ENCODE measurements at regions not wholly inside any gene's neighbourhood (a gene's known extent, or its start where the extent isn't known, plus 50 kb on each side); places are given as distances from the start of the nearest gene placed in this dataset.
A peak's percentile ranks its signal among the peaks of the same experiment; 100 is the strongest.
"Not testable (repeated sequence)": the region's sequence is repeated elsewhere in the genome, so short reads cannot be mapped to it uniquely, and the experiment has no call there.

DNA sequence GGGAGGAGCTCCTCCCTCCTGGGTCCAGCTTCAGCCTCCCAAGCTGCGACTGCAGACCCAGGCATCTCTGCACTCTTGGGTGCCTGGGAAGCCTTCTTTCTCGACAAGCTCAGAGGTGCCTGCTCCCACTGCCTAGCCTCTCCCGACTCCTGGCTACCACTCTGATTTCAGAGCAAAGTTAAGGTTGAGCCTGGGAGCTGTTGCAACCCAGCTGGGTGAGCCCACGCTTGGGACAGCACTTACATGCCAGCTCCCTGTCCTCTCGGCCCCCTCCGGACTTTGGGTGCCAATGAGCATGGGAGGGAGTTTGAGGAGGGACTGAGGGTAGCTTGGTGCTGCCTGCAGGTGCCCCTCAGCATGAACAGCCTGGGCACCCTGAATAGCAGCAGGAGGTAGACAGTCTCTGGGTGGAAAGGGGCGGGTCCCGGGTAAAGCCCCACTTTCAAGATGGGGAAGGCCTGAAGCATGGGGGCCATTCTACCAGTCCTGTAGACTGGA, 1383.4 kb upstream of the PCDH20 start:
- no peak for DNase-seq

DNA sequence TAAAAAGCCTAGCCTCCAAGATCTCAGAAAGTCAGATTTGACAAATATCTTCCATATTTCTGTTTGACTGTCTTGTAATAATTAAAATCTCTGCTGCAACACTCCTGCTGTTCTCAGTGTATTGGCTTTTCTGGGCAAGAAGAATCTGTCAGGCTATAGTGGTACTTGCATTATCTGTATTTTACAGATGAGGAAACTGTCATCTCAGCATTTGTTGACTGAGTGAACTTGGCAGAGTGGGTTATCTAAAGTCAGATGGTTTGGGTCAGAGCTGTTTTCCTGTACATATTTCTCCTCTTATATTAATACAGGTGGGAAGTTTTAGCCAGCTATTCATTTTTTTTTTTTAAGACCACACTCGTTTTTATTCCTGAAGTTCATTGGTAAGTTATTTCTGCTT, 1378.2 kb upstream of the PCDH20 start:
- DNase-seq = no peak

DNA sequence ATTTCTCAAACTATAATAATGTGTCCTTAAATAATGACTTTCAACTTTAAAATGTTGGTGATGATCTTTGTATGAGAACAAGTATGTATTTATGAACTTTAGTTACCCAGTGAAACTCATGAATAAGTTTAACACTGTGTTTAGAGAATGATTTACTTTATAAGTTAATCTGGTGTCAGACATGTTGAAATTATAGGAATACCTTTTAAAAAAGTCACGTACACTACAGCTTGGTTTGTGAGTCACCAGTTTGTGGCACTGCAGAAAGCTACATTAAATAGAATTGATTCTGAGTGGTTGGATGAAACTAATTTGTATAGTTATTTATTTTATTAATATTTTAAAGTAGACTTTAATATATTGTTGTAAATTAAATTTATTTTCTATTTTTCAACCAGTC, 1366.2 kb upstream of the PCDH20 start:
- no peak for DNase-seq

GRCh38 chr13:62779161-62779560, 1363.5 kb upstream of the PCDH20 start:
- DNase-seq = no peak

- DNase-seq = peak in 1 of 2 experiments; percentile 7
Observed at GRCh38 chr13:62767473-62767872, 1351.8 kb upstream of the PCDH20 start.

- no peak for DNase-seq
Observed at GRCh38 chr13:62760724-62761123, 1345.1 kb upstream of the PCDH20 start.

DNA sequence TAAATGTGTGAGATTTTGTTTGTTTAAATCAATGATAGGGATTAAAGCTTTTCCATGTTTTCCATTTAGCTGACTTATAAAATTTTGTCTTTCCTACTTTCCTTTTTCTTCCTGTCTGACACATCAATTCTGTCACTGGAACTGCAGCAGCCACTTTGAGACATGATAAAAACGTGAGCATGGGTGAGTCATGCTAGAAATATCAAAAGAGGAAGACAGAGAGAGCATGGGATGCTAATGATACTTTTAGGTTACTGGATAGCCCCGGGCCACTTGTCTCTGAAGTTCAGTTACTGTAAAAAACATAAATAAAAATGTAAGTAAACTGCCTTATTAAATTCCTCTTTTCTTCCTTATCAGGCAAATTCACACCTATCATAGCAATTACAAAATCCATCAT, 1332.0 kb upstream of the PCDH20 start:
- DNase-seq = no peak

DNA sequence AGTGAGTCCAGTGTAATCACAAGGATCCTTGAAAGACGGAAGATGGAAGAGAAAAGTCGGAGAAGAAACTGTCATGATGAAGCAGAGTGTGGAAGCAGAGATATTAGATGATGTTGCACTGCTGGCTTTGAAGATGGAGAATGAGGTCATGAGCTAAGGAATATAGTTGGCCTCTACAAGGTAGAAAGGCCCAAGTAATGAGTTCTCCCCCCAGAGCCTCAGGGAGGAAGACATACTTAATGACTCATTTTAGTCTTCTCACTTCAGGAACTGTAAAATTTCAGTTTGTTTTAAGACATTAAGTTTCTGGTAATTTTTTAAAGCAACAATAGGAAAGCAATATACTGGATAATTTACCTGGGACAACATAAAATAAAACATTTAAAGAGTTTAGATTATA, 1331.5 kb upstream of the PCDH20 start:
- DNase-seq = no peak

GRCh38 chr13:62729746-62730145, 1314.1 kb upstream of the PCDH20 start:
- not testable (repeated sequence) for DNase-seq

GRCh38 chr13:62721893-62722292, 1306.2 kb upstream of the PCDH20 start:
- DNase-seq = no peak

DNA sequence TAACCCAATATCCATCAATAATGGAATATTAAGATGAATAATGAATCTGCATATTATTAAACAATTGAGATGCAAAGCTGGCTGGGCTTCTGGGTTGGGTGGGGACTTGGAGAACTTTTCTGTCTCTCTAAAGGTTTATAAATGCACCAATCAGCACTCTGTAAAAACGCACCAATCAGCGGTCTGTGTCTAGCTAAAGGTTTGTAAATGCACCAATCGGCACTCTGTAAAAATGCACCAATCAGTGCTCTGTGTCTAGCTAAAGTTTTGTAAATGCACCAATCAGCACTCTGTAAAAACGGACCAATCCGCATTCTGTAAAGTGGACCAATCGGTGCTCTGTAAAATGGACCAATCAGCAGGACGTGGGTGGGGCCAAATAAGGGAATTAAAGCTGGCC, 1296.3 kb upstream of the PCDH20 start:
- not testable (repeated sequence) for DNase-seq

DNA sequence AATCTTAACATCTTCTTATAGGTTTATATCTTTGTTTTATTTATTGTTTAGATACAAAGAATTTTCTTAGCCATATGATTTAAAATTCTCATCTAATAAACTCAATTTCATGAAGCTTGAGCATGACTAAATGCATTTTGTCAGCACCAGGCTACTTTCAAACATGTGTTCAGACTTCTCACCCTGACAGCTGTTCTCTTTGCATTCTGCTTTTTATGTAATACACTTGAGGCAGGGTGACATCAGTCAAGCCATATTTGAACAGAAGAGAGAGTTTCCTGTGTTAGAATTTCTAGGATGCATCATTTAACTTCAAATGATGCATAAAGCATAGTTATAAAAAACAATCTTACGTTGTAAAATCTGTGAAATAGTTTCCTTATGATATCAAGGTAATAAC, 1295.1 kb upstream of the PCDH20 start:
- no peak for DNase-seq

DNA sequence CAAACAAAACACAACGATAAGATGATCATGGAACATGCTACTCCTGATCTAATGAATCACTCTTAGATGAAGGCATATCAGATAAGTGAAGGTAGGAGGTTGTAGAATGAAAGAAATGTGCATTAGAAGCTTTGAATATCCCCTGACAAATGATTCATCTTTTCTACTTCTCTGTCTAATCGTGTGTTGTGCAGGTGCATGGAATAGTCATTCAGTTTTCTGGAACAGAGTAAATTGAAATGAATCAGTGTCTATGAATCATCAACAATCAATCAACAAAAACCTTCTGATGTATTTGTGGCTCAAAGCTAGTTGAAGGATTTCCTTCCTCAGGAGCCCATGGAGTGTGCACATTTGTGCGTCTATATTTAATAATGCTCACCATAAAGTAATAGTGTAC, 1290.4 kb upstream of the PCDH20 start:
- DNase-seq = no peak

DNA sequence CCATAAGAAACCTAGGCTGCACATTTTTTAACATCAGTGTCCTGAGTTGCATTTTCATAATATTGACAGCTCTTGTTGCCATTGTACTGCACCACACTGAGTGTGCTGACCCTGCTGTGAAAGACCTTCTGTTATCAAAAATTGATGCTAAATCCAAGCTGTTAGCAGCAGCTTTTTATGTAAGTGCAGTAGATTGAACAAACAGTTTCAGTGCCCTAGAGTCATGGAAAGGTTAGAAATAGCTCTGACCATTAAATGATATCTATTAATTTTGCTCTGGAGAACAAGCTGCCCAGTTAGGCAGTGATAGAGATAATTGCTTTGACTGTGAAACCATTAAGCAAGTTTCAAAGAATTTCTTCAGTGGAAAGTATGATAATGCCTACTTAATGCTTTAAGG, 1289.2 kb upstream of the PCDH20 start:
- DNase-seq = peak in 1 of 2 experiments; percentile 8

GRCh38 chr13:62702502-62702901, 1286.9 kb upstream of the PCDH20 start:
- peak; percentile 67 to 88 for DNase-seq

DNA sequence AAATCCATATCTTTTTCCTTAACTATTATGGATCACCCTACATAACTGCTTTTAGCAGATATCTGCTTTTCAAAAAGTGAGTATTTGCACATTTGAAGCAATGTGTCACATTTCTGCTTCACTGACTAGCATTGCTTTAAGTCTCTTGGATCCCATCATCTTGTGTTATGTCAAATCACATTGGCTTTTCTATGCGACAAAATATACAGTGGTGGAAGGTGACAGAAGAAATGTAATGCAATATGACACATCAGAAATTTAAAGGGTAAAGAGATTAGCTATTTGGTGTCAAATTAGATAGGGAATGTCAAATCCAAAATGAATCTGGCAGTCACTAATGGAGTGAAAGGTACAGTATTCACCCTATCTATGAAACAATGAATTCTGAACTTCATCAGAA, 1282.1 kb upstream of the PCDH20 start:
- DNase-seq = no peak

DNA sequence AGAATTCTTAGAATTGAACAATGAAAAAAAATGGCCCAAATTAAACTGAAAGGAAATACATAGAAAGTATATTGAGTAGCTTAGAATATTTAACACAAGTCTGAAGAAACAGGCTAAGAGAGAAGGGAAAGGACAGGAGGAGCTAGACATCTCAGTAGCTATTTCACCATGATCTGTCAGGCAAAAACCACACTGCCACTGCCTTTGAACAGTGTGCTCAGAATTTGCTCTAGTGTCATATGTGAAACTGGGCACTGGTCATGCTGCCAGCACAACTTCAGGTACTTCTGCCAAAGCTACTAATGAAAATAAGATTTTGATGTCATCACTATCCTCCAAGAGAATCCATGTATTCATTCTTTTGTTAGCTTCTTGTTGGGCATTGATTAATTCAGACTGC, 1280.8 kb upstream of the PCDH20 start:
- no peak for DNase-seq

GRCh38 chr13:62687732-62688131, 1272.1 kb upstream of the PCDH20 start:
- no peak for DNase-seq

- DNase-seq = peak; percentile 36 to 83
Observed at GRCh38 chr13:62684359-62684758, 1268.7 kb upstream of the PCDH20 start.

- no peak for DNase-seq
Observed at GRCh38 chr13:62682788-62683187, 1267.1 kb upstream of the PCDH20 start.

GRCh38 chr13:62678039-62678438, 1262.4 kb upstream of the PCDH20 start:
- no peak for DNase-seq

DNA sequence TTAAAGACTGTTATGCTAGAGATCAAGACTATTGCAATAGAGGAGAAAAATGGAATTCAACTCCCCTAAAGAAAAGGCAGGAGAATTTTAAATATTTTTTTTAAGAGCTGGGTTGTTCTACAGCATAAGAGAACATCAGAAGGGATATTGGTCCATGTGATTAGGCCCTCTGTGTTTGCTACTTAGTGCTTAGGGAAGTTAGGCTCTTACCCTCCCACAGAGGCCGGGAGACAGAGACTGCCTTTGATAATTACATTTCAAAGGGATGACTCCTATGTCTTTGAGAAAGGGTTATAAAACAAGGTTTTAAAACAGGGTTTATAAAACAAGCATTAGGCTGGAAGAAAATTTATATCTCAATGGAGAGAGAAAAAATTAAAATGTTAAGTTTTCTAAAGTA, 1248.1 kb upstream of the PCDH20 start:
- no peak for DNase-seq

- DNase-seq = no peak
Observed at GRCh38 chr13:62659365-62659764, 1243.7 kb upstream of the PCDH20 start.

- DNase-seq = no peak
Observed at GRCh38 chr13:62653371-62653770, 1237.7 kb upstream of the PCDH20 start.

GRCh38 chr13:62643799-62644524, 1228.3 kb upstream of the PCDH20 start:
- DNase-seq = peak in 1 of 2 experiments; percentile 21

Measured in NCI-H2081 (cell line).